K562 (cell line): ENCODE measurements at regions not wholly inside any gene's neighbourhood (a gene's known extent, or its start where the extent isn't known, plus 50 kb on each side); places are given as distances from the start of the nearest gene placed in this dataset.

Source experiments
- ATAC-seq: fragments of 200-7000 bp; cut with Tn5 transposase; 3 replicates; pipeline ENCODE4 v1.9.1; 2020; ENCODE audit warnings: moderate library complexity
- BruUV-seq: library from RNA; stranded (reverse); fragments of 400-500 nt; replicated peaks from 2 replicates; lab custom pipeline; 2021; lab: Mats Ljungman, UMichigan
- CTCF ChIA-PET: fragments of 300-600 bp; formaldehyde crosslinking; extraction: SDS; loops from one replicate; lab custom pipeline; 2021; ENCODE audit warnings: low intra/inter-chr PET ratio; lab: Yijun Ruan, JAX
- POLR2A ChIA-PET: fragments of 300-600, 350-650 bp; sonication (Branson Sonifier 250); formaldehyde crosslinking; extraction: SDS; loops from one replicate; lab custom pipeline; 2021; ENCODE audit warnings: antibody characterized with exemption, inconsistent platforms; lab: Yijun Ruan, JAX
- DNase-seq, 4 experiments: peaks; one replicate each; pipeline versions ENCODE4 v3.0.0 to v3.0.0-alpha.2; 2011 to 2018; ENCODE audit warnings: low spot score in 3 of 4, mixed read lengths in 3 of 4; ENCODE audit errors: extremely low read depth in 1 of 4
- FAIRE-seq: peaks from 2 replicates; lab custom pipeline; 2011; peaks lifted over from hg19 to GRCh38; lab: Jason Lieb, UNC
- H2AFZ ChIP-seq: 2 replicates; pipeline ENCODE4 v1.6.0; 2011; ENCODE audit warnings: low read depth, low read length, control low read depth, inconsistent platforms
- H3K27ac ChIP-seq: fragments of 200-600 bp; 3 replicates; pipeline ENCODE4 v1.8.0; 2011; ENCODE audit warnings: low read depth, mild to moderate bottlenecking, control low read depth, inconsistent platforms, low read length, moderate library complexity, mixed read lengths; ENCODE audit errors: extremely low read depth
- H3K27me3 ChIP-seq, 2 experiments: fragments of 300-600 bp in 1 of 2; 2 replicates in 1 of 2; 3 replicates in 1 of 2; pipeline versions ENCODE4 v1.6.0 to v1.8.0; 2011; ENCODE audit warnings: inconsistent platforms in 2 of 2, low read length in 2 of 2, mild to moderate bottlenecking in 1 of 2, mixed read lengths in 1 of 2, moderate library complexity in 1 of 2; ENCODE audit not compliant: control insufficient read depth in 2 of 2, insufficient read depth in 2 of 2
- H3K36me3 ChIP-seq: fragments of 300-600 bp; 3 replicates; pipeline ENCODE4 v1.8.0; 2011; ENCODE audit warnings: mild to moderate bottlenecking, low read length, inconsistent platforms; ENCODE audit not compliant: control insufficient read depth, insufficient read depth
- H3K4me1 ChIP-seq, 2 experiments: fragments of 200-600 bp in 1 of 2; replicated peaks in 1 of 2; 2 replicates in 1 of 2; 3 replicates in 1 of 2; pipeline versions ENCODE4 v1.5.1 to v1.8.0; 2011; ENCODE audit warnings: inconsistent platforms in 2 of 2, low read length in 2 of 2, mild to moderate bottlenecking in 1 of 2, mixed read lengths in 1 of 2, moderate library complexity in 1 of 2; ENCODE audit not compliant: control insufficient read depth in 2 of 2, insufficient read depth in 2 of 2
- H3K4me2 ChIP-seq: 2 replicates; pipeline ENCODE4 v1.6.1; 2011; ENCODE audit warnings: low read length, control low read depth, inconsistent platforms, mixed read lengths; ENCODE audit not compliant: insufficient read depth
- H3K4me3 ChIP-seq: fragments of 200-600 bp; sonication (generic), shearing (Covaris generic); 2 replicates; pipeline ENCODE4 v1.5.1; 2016; ENCODE audit warnings: control low read depth, inconsistent platforms
- H3K79me2 ChIP-seq: fragments of 200-600 bp; 3 replicates; pipeline ENCODE4 v1.8.0; 2011; ENCODE audit warnings: low read length, inconsistent platforms; ENCODE audit not compliant: control insufficient read depth, insufficient read depth
- H3K9ac ChIP-seq, 2 experiments: 2 replicates each; pipeline versions ENCODE4 v1.6.0 to v1.6.1; 2011; ENCODE audit warnings: low read depth in 2 of 2, low read length in 2 of 2, control low read depth in 1 of 2, inconsistent platforms in 1 of 2, mild to moderate bottlenecking in 1 of 2, mixed read lengths in 1 of 2; ENCODE audit not compliant: insufficient read depth in 1 of 2
- H3K9me1 ChIP-seq: one replicate; pipeline ENCODE4 v1.6.0; 2011; ENCODE audit warnings: inconsistent platforms, mild to moderate bottlenecking, low read length, moderate library complexity; ENCODE audit not compliant: control insufficient read depth, insufficient read depth
- H3K9me3 ChIP-seq: replicated peaks from 2 replicates; pipeline ENCODE4 v1.5.1; 2011; ENCODE audit warnings: low read depth, low read length, inconsistent platforms; ENCODE audit not compliant: control insufficient read depth, insufficient read depth
- H4K20me1 ChIP-seq: replicated peaks from 2 replicates; pipeline ENCODE4 v1.6.1; 2011; ENCODE audit warnings: low read length, inconsistent platforms, mixed read lengths; ENCODE audit not compliant: control insufficient read depth, insufficient read depth
- LEF1 ChIP-seq: fragments of 450-650 bp; IDR thresholded peaks from 2 replicates; pipeline ENCODE4 v1.6.1; 2016; ENCODE audit warnings: mild to moderate bottlenecking
- NEUROD1 ChIP-seq: fragments of 150-350 bp; IDR thresholded peaks from 2 replicates; pipeline ENCODE4 v1.6.1; 2014; ENCODE audit warnings: borderline replicate concordance, low read length, low read depth; ENCODE audit not compliant: partially characterized antibody
- STAT5A ChIP-seq: IDR thresholded peaks from 2 replicates; pipeline ENCODE4 v1.6.1; 2012; ENCODE audit warnings: low read length, inconsistent platforms, borderline replicate concordance
- TSHZ1 ChIP-seq: fragments of 250-450 bp; sonication (Bioruptor Pico); IDR thresholded peaks from 2 replicates; pipeline ENCODE4 v1.4.0; 2020; ENCODE audit warnings: mild to moderate bottlenecking, moderate library complexity
- U2AF2 ChIP-seq: fragments of 200-400 bp; formaldehyde crosslinking; optimal IDR thresholded peaks from 2 replicates; pipeline ENCODE3; 2017; ENCODE audit warnings: low read depth, mild to moderate bottlenecking, low read length
- XRCC4 ChIP-seq: IDR thresholded peaks from one replicate; pipeline ENCODE4 v1.6.1; 2011; ENCODE audit not compliant: insufficient read depth, insufficient read length; ENCODE audit errors: extremely low read depth
- ZBTB8A ChIP-seq: fragments of 450-650 bp; IDR thresholded peaks from 2 replicates; pipeline ENCODE4 v1.6.1; 2018; ENCODE audit warnings: mild to moderate bottlenecking, moderate library complexity; ENCODE audit not compliant: partially characterized antibody
- ZNF592 ChIP-seq: fragments of 450-650 bp; IDR thresholded peaks from 2 replicates; pipeline ENCODE4 v1.6.1; 2017; ENCODE audit warnings: antibody characterized with exemption, mild to moderate bottlenecking
- WGBS: fragments of 100-300 bp; shearing (Covaris generic); methylation state at CpG from one replicate; pipeline ENCODE4 v1.1.6; 2016; ENCODE audit warnings: low coverage, mixed read lengths; ENCODE audit not compliant: insufficient coverage; ENCODE audit errors: missing lambda C conversion rate; 5-methylcytosine and 5-hydroxymethylcytosine counted together
- in situ Hi-C: fragments of 300-500 bp; cut with MboI; formaldehyde crosslinking; loops from 4 replicates; pipeline ENCODE4 v1.15.0; 2018; ENCODE audit warnings: inconsistent platforms, mixed read lengths
- intact Hi-C: fragments of 100-400 bp; cut with micrococcal nuclease; formaldehyde crosslinking; loops from 2 replicates; pipeline ENCODE4 v1.14.2; 2022

GRCh38 chr10:47130491-47130890 lies 169.5 kb upstream of the GDF10 start:
- POLR2A ChIA-PET, result no interaction called here
- FAIRE-seq, result no peak
- in situ Hi-C loops, result no loop called here

GRCh38 chr10:47133871-47134570 lies 166.0 kb upstream of the GDF10 start:
- BruUV-seq, result no TSS peak
- TF ChIP-seq TSHZ1 (no peak), U2AF2 (no peak), STAT5A (no peak), ZNF592 (no peak), LEF1 (no peak), ZBTB8A (no peak)

More at GRCh38 chr10:47130491-47130890, 169.5 kb upstream of the GDF10 start:
- ATAC-seq (no peak), DNase-seq (no peak)
- CTCF ChIA-PET, result no interaction called here
- Histone ChIP-seq H3K79me2 (no peaks in the 10 kb centered on the region), H3K27me3 (peaks cover 0 to 8% of the 10 kb centered on the region in 2 experiments; a peak in 2 of 5 replicates), H4K20me1 (no peaks in the 10 kb centered on the region), H3K9me1 (no peaks in the 10 kb centered on the region), H3K36me3 (no peaks in the 10 kb centered on the region), H3K9me3 (no peaks in the 10 kb centered on the region), H3K4me3 (no peak overlapping the region), H3K9ac (no peak overlapping the region), H3K4me2 (no peak overlapping the region), H3K4me1 (no peaks in the 10 kb centered on the region), H3K27ac (no peak overlapping the region), H2AFZ (no peak overlapping the region)
- no peak for TF ChIP-seq NEUROD1
- no peak for TF ChIP-seq XRCC4
- no TSS peak for BruUV-seq
- intact Hi-C loops, result no loop called here

More at GRCh38 chr10:47133871-47134570, 166.0 kb upstream of the GDF10 start:
- Histone ChIP-seq H3K4me1 (no peaks in the 10 kb centered on the region), H3K4me3 (no peak overlapping the region), H3K9me1 (no peaks in the 10 kb centered on the region), H3K27me3 (peaks cover 5 to 11% of the 10 kb centered on the region in 2 experiments; a peak in 3 of 5 replicates), H2AFZ (no peak overlapping the region), H3K36me3 (no peaks in the 10 kb centered on the region), H3K27ac (no peak overlapping the region), H3K79me2 (no peaks in the 10 kb centered on the region), H4K20me1 (no peaks in the 10 kb centered on the region; the same call in 1 of the 2 replicates), H3K9me3 (no peaks in the 10 kb centered on the region), H3K9ac (no peak overlapping the region), H3K4me2 (no peak overlapping the region)
- WGBS, result 7% methylated on average over 6 of the region's 6 CpGs
- ATAC-seq, result no peak
- no peak for DNase-seq
- in situ Hi-C loops, result no loop called here
- intact Hi-C loops, result no loop called here
- ChIA-PET CTCF (no interaction called here), POLR2A (interaction anchor here (0.6 kb wide), 1 partner anchor 61 kb away, joined by 4 read pairs; no protein-coding TSS in a partner anchor)
- no peak for FAIRE-seq
